ENCODE measurements at regions not wholly inside any gene's neighbourhood (a gene's known extent, or its start where the extent isn't known, plus 50 kb on each side); places are given as distances from the start of the nearest gene placed in this dataset.

DNA sequence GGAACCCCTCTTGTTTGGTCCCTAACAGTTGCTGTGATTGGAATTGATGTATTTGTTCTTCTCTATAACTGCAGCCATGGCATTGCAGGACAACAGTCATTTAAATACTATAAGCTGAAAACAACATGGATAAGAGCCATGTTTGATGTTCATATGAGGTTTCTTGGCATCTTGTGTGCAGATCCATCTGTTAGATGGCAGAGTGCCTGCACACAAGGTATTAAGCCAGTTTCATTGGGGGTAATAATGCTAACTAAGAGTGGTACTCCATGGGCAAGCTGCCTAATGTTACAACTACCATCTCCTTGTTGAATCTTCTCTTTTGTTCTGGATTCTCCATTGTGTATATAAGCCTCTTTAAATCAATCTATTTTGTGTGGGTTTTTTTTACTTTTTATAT, 206.0 kb upstream of the CHORDC1 start (continued):
- no peak for TF ChIP-seq ZNF175 (tag by site-specific recombination; IDR thresholded peaks at IDR 0.05)
- TF ChIP-seq ZFHX2 (tag by site-specific recombination; conservative IDR thresholded peaks at IDR 0.05), result no peak
- TF ChIP-seq ZIC2 (tag by site-specific recombination; IDR thresholded peaks at IDR 0.05), result no peak

- Histone ChIP-seq H3K36me3 (ENCODE audit: control insufficient read depth in 2 of 2, insufficient read depth in 1 of 2, low read length in 2 of 2) (no peaks in the 10 kb centered on the region), H3K27ac (ENCODE audit: extremely low read depth, low read depth, low read length) (no peak overlapping the region), H3K4me1 (ENCODE audit: control insufficient read depth, insufficient read depth, low read length) (no peaks in the 10 kb centered on the region), H3K4me3 (ENCODE audit: low read depth, low read length) (no peak overlapping the region), H3K9me3 (ENCODE audit: control insufficient read depth, insufficient read depth, low read depth, low read length) (no peaks in the 10 kb centered on the region)
- ChIA-PET POLR2A (no interaction called here), CTCF (interaction anchor here (0.6 kb wide), 1 partner anchor 282 kb away, joined by 3 read pairs; no protein-coding TSS in a partner anchor)
- TF ChIP-seq ZNF146 (tag by site-specific recombination; IDR thresholded peaks at IDR 0.05) (no peak), RBAK (tag by site-specific recombination; IDR thresholded peaks at IDR 0.05) (no peak), ZNF664 (tag by site-specific recombination; IDR thresholded peaks at IDR 0.05) (no peak), ZNF585B (tag by site-specific recombination; IDR thresholded peaks at IDR 0.05) (no peak), ZNF416 (tag by site-specific recombination; IDR thresholded peaks at IDR 0.05) (no peak), ZNF837 (tag by site-specific recombination; IDR thresholded peaks at IDR 0.05) (no peak), ZNF2 (tag by site-specific recombination; IDR thresholded peaks at IDR 0.05) (no peak), TCF7L2 (IDR thresholded peaks at IDR 0.05; ENCODE audit: borderline replicate concordance, low read depth, low read length) (no peak), ZSCAN18 (tag by site-specific recombination; IDR thresholded peaks at IDR 0.05) (no peak), ZBTB10 (tag by site-specific recombination; IDR thresholded peaks at IDR 0.05) (no peak), INSM2 (tag by site-specific recombination; IDR thresholded peaks at IDR 0.05) (no peak), ZNF280C (tag by site-specific recombination; IDR thresholded peaks at IDR 0.05) (no peak), ZBTB8A (tag by site-specific recombination; IDR thresholded peaks at IDR 0.05) (no peak), ZNF473 (tag by site-specific recombination; IDR thresholded peaks at IDR 0.05) (no peak), SP3 (tag by site-specific recombination; IDR thresholded peaks at IDR 0.05) (no peak), HOXA7 (CRISPR knock-in tag; IDR thresholded peaks at IDR 0.05; ENCODE audit: borderline replicate concordance) (no peak), ZNF621 (tag by site-specific recombination; IDR thresholded peaks at IDR 0.05) (no peak)
- TF ChIP-seq, protein P1, sequence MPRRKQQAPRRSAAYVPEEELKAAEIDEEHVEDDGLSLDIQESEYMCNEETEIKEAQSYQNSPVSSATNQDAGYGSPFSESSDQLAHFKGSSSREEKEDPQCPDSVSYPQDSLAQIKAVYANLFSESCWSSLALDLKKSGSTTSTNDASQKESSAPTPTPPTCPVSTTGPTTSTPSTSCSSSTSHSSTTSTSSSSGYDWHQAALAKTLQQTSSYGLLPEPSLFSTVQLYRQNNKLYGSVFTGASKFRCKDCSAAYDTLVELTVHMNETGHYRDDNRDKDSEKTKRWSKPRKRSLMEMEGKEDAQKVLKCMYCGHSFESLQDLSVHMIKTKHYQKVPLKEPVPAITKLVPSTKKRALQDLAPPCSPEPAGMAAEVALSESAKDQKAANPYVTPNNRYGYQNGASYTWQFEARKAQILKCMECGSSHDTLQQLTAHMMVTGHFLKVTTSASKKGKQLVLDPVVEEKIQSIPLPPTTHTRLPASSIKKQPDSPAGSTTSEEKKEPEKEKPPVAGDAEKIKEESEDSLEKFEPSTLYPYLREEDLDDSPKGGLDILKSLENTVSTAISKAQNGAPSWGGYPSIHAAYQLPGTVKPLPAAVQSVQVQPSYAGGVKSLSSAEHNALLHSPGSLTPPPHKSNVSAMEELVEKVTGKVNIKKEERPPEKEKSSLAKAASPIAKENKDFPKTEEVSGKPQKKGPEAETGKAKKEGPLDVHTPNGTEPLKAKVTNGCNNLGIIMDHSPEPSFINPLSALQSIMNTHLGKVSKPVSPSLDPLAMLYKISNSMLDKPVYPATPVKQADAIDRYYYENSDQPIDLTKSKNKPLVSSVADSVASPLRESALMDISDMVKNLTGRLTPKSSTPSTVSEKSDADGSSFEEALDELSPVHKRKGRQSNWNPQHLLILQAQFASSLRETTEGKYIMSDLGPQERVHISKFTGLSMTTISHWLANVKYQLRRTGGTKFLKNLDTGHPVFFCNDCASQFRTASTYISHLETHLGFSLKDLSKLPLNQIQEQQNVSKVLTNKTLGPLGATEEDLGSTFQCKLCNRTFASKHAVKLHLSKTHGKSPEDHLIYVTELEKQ (tag by site-specific recombination; IDR thresholded peaks at IDR 0.05; ENCODE audit: borderline replicate concordance), result no peak
Observed at GRCh38 chr11:90426442-90426841, 203.6 kb upstream of the CHORDC1 start.
